ENCODE measurements at regions not wholly inside any gene's neighbourhood (a gene's known extent, or its start where the extent isn't known, plus 50 kb on each side); places are given as distances from the start of the nearest gene placed in this dataset.
A peak's percentile ranks its signal among the peaks of the same experiment; 100 is the strongest.

DNA sequence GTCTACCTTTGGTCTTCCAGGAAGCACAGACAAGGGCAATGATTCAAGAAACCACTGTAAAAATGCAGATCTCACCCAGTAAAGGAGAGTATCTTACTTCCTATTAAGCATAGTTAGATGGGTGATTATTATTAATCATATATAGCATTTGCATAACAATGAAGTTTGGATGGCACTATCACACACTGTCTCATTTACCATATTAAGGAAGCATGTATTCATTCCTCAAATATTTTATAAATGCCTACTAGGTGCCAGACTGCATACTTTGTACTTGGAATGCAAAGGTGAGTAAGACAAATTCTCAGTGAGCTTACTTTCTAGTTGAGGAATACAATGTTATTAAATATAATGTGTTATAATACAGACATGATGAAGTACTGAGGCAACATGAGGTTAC is 53.9 kb upstream of the SKAP2 start:
- no peaks in the 10 kb centered on the region for H3K36me3 ChIP-seq (ENCODE audit: control insufficient read depth in 1 of 2, insufficient read depth in 2 of 2, low read length in 2 of 2)
- intact Hi-C loops (cut with micrococcal nuclease), result no loop called here
- H3K9ac ChIP-seq (ENCODE audit: low read length), result no peak overlapping the region
- H3K27me3 ChIP-seq (ENCODE audit: insufficient read depth, low read length), result no peaks in the 10 kb centered on the region
- H3K27ac ChIP-seq (ENCODE audit: low read depth, low read length), result no peak overlapping the region
- TF ChIP-seq EZH2 (IDR thresholded peaks at IDR 0.05) (no peak), YY1 (IDR thresholded peaks at IDR 0.05; ENCODE audit: extremely low read depth, insufficient replicate concordance, low read depth, low read length) (no peak), TCF7L2 (IDR thresholded peaks at IDR 0.05; ENCODE audit: borderline replicate concordance, extremely low read depth, insufficient read depth, insufficient read length) (no peak), JUND (IDR thresholded peaks at IDR 0.05) (no peak), EGR1 (IDR thresholded peaks at IDR 0.05; ENCODE audit: low read depth) (no peak), RAD21 (IDR thresholded peaks at IDR 0.05; ENCODE audit: low read depth) (no peak)
- TF ChIP-seq, protein P1, sequence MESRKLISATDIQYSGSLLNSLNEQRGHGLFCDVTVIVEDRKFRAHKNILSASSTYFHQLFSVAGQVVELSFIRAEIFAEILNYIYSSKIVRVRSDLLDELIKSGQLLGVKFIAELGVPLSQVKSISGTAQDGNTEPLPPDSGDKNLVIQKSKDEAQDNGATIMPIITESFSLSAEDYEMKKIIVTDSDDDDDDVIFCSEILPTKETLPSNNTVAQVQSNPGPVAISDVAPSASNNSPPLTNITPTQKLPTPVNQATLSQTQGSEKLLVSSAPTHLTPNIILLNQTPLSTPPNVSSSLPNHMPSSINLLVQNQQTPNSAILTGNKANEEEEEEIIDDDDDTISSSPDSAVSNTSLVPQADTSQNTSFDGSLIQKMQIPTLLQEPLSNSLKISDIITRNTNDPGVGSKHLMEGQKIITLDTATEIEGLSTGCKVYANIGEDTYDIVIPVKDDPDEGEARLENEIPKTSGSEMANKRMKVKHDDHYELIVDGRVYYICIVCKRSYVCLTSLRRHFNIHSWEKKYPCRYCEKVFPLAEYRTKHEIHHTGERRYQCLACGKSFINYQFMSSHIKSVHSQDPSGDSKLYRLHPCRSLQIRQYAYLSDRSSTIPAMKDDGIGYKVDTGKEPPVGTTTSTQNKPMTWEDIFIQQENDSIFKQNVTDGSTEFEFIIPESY (IDR thresholded peaks at IDR 0.05; ENCODE audit: extremely low read depth, insufficient replicate concordance, low read length), result no peak
- TF ChIP-seq, protein P2, sequence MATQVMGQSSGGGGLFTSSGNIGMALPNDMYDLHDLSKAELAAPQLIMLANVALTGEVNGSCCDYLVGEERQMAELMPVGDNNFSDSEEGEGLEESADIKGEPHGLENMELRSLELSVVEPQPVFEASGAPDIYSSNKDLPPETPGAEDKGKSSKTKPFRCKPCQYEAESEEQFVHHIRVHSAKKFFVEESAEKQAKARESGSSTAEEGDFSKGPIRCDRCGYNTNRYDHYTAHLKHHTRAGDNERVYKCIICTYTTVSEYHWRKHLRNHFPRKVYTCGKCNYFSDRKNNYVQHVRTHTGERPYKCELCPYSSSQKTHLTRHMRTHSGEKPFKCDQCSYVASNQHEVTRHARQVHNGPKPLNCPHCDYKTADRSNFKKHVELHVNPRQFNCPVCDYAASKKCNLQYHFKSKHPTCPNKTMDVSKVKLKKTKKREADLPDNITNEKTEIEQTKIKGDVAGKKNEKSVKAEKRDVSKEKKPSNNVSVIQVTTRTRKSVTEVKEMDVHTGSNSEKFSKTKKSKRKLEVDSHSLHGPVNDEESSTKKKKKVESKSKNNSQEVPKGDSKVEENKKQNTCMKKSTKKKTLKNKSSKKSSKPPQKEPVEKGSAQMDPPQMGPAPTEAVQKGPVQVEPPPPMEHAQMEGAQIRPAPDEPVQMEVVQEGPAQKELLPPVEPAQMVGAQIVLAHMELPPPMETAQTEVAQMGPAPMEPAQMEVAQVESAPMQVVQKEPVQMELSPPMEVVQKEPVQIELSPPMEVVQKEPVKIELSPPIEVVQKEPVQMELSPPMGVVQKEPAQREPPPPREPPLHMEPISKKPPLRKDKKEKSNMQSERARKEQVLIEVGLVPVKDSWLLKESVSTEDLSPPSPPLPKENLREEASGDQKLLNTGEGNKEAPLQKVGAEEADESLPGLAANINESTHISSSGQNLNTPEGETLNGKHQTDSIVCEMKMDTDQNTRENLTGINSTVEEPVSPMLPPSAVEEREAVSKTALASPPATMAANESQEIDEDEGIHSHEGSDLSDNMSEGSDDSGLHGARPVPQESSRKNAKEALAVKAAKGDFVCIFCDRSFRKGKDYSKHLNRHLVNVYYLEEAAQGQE (IDR thresholded peaks at IDR 0.05; ENCODE audit: low read depth), result no peak
- H4K20me1 ChIP-seq (ENCODE audit: insufficient read depth), result no peaks in the 10 kb centered on the region
- ATAC-seq (no peak; the same call in 1 of the 2 replicates), DNase-seq (ENCODE audit: low read depth, low spot score) (no peak)
- no TSS peak for BruUV-seq (replicated peaks)
- no peaks in the 10 kb centered on the region for H3K79me2 ChIP-seq (ENCODE audit: insufficient read depth, low read length)
- peak overlapping the region; percentile 50 for H2AFZ ChIP-seq (ENCODE audit: low read depth, low read length, poor library complexity, severe bottlenecking)
- H3K4me3 ChIP-seq (replicated peaks in 1 of 2; ENCODE audit: low read depth in 1 of 2, low read length in 2 of 2), result no peak overlapping the region
- POLR2A ChIA-PET, result no interaction called here
- CTCF ChIA-PET, result no interaction called here
- H3K4me2 ChIP-seq (ENCODE audit: low read length), result peak overlapping the region; percentile 26; the same call in 1 of the 2 replicates
- no peaks in the 10 kb centered on the region for H3K9me2 ChIP-seq (ENCODE audit: insufficient read depth)
- H3K9me3 ChIP-seq (ENCODE audit: control insufficient read depth in 1 of 2, insufficient read depth in 1 of 2, low read depth in 1 of 2, low read length in 2 of 2), result no peaks in the 10 kb centered on the region
- peaks cover 0 to 10% of the 10 kb centered on the region in 2 experiments; a peak in 2 of 4 replicates for H3K4me1 ChIP-seq (ENCODE audit: control insufficient read depth in 1 of 2, insufficient read depth in 2 of 2, low read length in 2 of 2)
- RAD21 ChIA-PET (ENCODE audit: low non-redundant PET in 1 of 2, low total read pairs in 2 of 2, uncharacterized antibody in 2 of 2, unreplicated experiment in 2 of 2), result no interaction called here

All from HCT116 (cell line).